ENCODE measurements at regions not wholly inside any gene's neighbourhood (a gene's known extent, or its start where the extent isn't known, plus 50 kb on each side); places are given as distances from the start of the nearest gene placed in this dataset.
"Not testable (repeated sequence)": the region's sequence is repeated elsewhere in the genome, so short reads cannot be mapped to it uniquely, and the experiment has no call there.

DNA sequence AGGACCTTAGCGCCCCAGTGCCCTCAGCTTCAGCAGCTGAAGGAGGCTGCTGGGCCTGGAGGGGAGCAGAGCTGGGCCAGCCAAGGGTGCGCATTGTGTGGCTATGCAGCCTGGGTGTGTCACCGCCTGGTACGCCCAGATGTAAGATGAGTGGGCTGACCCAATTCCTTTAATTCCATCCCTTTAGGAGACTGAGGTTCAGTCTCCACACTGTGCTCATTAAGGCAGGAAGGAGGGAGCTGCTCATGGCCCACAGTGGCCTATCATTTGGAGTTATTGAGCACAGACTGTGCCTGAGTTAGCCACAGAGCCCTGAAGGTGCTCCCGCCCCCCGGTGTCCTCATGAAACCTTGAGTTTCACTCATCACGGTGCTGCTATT lies 194.1 kb upstream of the GLI2 start:
- Histone ChIP-seq H3K9me3 (no peaks in the 10 kb centered on the region), H3K4me3 (no peak overlapping the region), H3K36me3 (no peaks in the 10 kb centered on the region), H3K27ac (no peak overlapping the region), H3K27me3 (no peaks in the 10 kb centered on the region), H3K4me1 (ENCODE audit: insufficient read depth) (peaks cover 5% of the 10 kb centered on the region)
- TF ChIP-seq, protein P1, sequence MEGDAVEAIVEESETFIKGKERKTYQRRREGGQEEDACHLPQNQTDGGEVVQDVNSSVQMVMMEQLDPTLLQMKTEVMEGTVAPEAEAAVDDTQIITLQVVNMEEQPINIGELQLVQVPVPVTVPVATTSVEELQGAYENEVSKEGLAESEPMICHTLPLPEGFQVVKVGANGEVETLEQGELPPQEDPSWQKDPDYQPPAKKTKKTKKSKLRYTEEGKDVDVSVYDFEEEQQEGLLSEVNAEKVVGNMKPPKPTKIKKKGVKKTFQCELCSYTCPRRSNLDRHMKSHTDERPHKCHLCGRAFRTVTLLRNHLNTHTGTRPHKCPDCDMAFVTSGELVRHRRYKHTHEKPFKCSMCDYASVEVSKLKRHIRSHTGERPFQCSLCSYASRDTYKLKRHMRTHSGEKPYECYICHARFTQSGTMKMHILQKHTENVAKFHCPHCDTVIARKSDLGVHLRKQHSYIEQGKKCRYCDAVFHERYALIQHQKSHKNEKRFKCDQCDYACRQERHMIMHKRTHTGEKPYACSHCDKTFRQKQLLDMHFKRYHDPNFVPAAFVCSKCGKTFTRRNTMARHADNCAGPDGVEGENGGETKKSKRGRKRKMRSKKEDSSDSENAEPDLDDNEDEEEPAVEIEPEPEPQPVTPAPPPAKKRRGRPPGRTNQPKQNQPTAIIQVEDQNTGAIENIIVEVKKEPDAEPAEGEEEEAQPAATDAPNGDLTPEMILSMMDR (IDR thresholded peaks at IDR 0.05), result no peak
- TF ChIP-seq EP300 (IDR thresholded peaks at IDR 0.05), result no peak
- TF ChIP-seq POLR2A (IDR thresholded peaks at IDR 0.05), result no peak
- 93 to 97% (median 95%) methylated on average over 7 of the region's 7 CpGs for WGBS, 3 donors
- intact Hi-C loops (cut with DNase I), result no loop called here
- DNase-seq, result no peak

DNA sequence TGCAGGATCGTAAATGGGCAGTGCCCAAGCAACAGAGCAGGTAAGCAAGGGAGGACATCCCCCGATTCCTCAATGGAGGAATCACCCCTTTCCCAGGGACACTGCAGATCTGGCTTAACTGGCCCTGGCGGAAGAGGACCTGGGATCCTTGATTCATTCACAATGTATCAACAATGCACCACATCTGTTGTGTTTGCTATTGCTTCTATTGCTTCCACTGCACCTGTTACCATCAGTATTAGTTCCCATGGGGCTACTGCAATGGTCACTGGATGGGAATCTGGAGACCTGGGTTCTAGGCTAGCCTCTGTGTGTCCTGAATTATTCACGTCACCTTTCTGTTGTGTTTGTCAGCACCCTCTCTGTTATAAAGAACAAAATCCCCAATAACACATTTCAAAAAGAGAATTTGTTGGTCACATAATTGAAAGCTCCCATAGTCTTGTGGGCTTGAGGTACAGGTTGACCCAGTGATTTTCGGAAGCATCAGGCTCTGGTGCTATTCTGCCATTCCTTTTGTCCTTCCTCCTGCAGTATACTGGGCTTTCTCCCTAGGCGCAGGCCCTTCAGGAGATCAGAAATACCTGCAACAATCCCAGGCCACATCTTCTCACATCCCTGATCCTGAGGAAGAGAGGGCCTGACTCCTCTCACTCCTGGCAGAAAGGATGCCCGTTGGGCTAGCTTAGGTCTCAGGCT lies 193.5 kb upstream of the GLI2 start:
- intact Hi-C loops (cut with DNase I), result no loop called here
- Histone ChIP-seq H3K4me1 (ENCODE audit: insufficient read depth) (peaks cover 5% of the 10 kb centered on the region), H3K4me3 (no peak overlapping the region), H3K36me3 (no peaks in the 10 kb centered on the region), H3K27ac (no peak overlapping the region), H3K27me3 (no peaks in the 10 kb centered on the region), H3K9me3 (no peaks in the 10 kb centered on the region)
- DNase-seq, result no peak
- WGBS, 3 donors, result 95 to 98% (median 96%) methylated on average over 7 of the region's 7 CpGs
- TF ChIP-seq EP300 (IDR thresholded peaks at IDR 0.05) (no peak), POLR2A (IDR thresholded peaks at IDR 0.05) (no peak)
- TF ChIP-seq, protein P1 (IDR thresholded peaks at IDR 0.05), result no peak

DNA sequence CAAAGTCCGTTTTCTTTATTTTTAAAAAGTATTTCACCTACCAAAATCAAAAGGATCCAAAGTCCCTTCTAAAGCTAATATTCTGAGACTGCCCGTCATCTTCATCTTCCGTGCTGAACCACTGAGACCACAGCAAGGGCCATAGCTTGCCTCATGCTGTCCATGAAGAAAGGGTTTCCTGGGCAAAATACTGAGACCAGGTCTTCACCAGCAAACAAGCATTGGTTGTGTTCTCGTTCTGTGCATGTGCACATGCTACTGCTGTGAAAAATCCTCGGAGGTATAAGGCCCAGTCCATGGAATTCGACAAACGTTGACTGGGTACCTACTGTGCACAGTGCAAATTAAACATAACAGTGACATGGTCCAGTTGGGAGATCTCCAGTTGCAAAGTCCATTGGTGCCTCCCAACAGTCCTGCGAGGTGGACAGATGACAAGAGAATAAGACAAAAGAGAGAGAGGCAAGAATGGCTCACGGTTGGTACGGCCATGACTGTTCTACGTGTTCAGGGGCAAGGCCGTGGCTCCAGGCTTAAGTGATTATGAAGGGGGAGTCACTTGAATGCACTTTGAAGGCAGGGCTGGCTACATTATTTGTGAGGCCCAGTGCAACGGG lies 192.6 kb upstream of the GLI2 start:
- peaks cover 5% of the 10 kb centered on the region for H3K4me1 ChIP-seq (ENCODE audit: insufficient read depth)
- no peaks in the 10 kb centered on the region for H3K36me3 ChIP-seq
- intact Hi-C loops (cut with DNase I), result no loop called here
- no peak for DNase-seq
- H3K27ac ChIP-seq, result no peak overlapping the region
- no peaks in the 10 kb centered on the region for H3K9me3 ChIP-seq
- H3K27me3 ChIP-seq, result no peaks in the 10 kb centered on the region
- no peak overlapping the region for H3K4me3 ChIP-seq
- WGBS, 3 donors, result 91 to 95% (median 93%) methylated on average over 13 of the region's 13 CpGs
- TF ChIP-seq EP300 (IDR thresholded peaks at IDR 0.05), result no peak
- TF ChIP-seq, protein P1 (IDR thresholded peaks at IDR 0.05), result no peak
- no peak for TF ChIP-seq POLR2A (IDR thresholded peaks at IDR 0.05)

DNA sequence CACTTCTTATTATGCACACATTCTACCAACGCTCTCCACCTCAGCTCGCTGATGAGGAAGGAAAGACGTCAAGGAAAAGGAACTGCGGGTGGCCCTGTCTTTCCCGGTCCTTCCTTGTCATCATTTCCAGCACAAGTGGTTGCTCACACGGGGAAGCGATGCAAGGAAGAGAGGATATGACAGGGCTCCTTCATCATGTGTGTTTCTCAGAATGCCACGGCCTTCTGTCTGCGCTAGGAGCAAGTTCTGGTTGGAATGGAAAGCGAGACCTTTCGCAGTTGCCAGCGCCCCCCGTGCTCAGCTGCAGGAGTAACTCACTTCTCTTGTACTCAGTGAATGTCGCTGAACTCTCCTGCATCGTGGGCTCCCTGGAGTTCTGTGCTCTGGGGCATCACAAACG lies 191.8 kb upstream of the GLI2 start:
- Histone ChIP-seq H3K27ac (no peak overlapping the region), H3K4me3 (no peak overlapping the region), H3K36me3 (no peaks in the 10 kb centered on the region), H3K9me3 (no peaks in the 10 kb centered on the region), H3K4me1 (ENCODE audit: insufficient read depth) (peaks cover 5% of the 10 kb centered on the region), H3K27me3 (no peaks in the 10 kb centered on the region)
- intact Hi-C loops (cut with DNase I), result no loop called here
- WGBS, 3 donors, result 87 to 93% (median 87%) methylated on average over 16 of the region's 16 CpGs
- TF ChIP-seq POLR2A (IDR thresholded peaks at IDR 0.05), result no peak
- TF ChIP-seq EP300 (IDR thresholded peaks at IDR 0.05), result peak; percentile 69
- no peak for DNase-seq

DNA sequence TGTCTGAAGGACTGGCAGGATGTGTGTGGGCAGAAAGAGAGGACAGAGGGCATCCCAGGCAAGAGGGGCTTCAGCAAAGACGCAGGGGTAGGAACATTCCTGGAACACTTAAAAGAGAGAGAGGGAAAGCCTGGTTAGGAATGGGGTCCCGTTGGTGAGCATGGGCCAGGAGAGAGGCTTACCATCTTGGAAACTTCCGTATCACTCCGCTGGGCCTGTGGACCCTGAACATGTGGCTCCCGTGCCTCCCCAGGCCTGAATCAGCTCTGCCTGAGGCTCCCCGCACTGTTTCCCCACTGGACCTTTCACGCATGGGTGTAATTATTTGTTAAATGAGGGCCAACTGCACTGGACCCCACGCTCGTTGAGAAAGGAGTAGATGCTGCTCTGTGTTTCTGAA lies 191.1 kb upstream of the GLI2 start:
- H3K9me3 ChIP-seq, result no peaks in the 10 kb centered on the region
- TF ChIP-seq, protein P1 (IDR thresholded peaks at IDR 0.05), result no peak
- TF ChIP-seq POLR2A (IDR thresholded peaks at IDR 0.05) (no peak), EP300 (IDR thresholded peaks at IDR 0.05) (no peak)
- no peak overlapping the region for H3K27ac ChIP-seq
- intact Hi-C loops (cut with DNase I), result no loop called here
- 92 to 96% (median 95%) methylated on average over 9 of the region's 9 CpGs for WGBS, 3 donors
- H3K27me3 ChIP-seq, result no peaks in the 10 kb centered on the region
- no peak overlapping the region for H3K4me3 ChIP-seq
- DNase-seq, result no peak
- H3K36me3 ChIP-seq, result no peaks in the 10 kb centered on the region
- H3K4me1 ChIP-seq (ENCODE audit: insufficient read depth), result peaks cover 5% of the 10 kb centered on the region

DNA sequence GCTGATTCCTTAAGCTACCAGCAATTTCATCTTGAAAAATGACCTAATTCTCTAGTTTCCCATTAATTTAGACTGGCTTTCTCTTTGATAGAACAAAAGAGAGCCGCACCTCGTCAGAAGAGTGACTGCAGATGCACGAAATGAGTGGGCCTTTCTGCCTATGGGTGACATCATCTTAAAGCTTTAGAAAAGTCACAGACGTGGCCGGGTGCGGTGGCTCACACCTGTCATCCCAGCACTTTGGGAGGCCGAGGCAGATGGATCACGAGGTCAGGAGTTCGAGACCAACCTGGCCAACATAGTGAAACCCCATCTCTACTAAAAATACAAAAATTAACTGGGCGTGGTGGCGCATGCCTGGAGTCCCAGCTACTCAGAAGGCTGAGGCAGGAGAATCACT lies 190.7 kb upstream of the GLI2 start:
- H3K36me3 ChIP-seq; H3K9me3 ChIP-seq; H3K4me1 ChIP-seq (ENCODE audit: insufficient read depth); intact Hi-C loops (cut with DNase I); DNase-seq; H3K4me3 ChIP-seq; H3K27me3 ChIP-seq; H3K27ac ChIP-seq: not testable (repeated sequence)
- WGBS, 3 donors, result 92 to 98% (median 95%) methylated on average over 11 of the region's 11 CpGs
